PC-9 (cell line): ENCODE measurements at regions not wholly inside any gene's neighbourhood (a gene's known extent, or its start where the extent isn't known, plus 50 kb on each side); places are given as distances from the start of the nearest gene placed in this dataset.

Experiments
- CTCF ChIP-seq: fragments of 200-600 bp; sonication (generic); conservative IDR thresholded peaks from 2 replicates; pipeline ENCODE4 v1.6.1; 2017; ENCODE audit warnings: mixed run types, antibody characterized with exemption, mild to moderate bottlenecking, moderate library complexity
- EZH2 ChIP-seq: fragments of 200-600 bp; sonication (generic); IDR thresholded peaks from 2 replicates; pipeline ENCODE4 v1.8.0; 2017; ENCODE audit warnings: antibody characterized with exemption, low read depth

- TF ChIP-seq CTCF (no peak), EZH2 (no peak)
Observed at GRCh38 chr3:78406396-78406795, 1361.4 kb downstream of the ROBO1 start.
